HepG2 (cell line): ENCODE measurements at regions not wholly inside any gene's neighbourhood (a gene's known extent, or its start where the extent isn't known, plus 50 kb on each side); places are given as distances from the start of the nearest gene placed in this dataset.

Experiments
- ATAC-seq: fragments of 200-7000 bp; cut with Tn5 transposase; 3 replicates; pipeline ENCODE4 v1.9.1; 2020; ENCODE audit warnings: mild to moderate bottlenecking, moderate library complexity
- BruUV-seq: library from RNA; stranded (reverse); fragments of 400-500 nt; replicated peaks from 2 replicates; lab custom pipeline; 2021; lab: Mats Ljungman, UMichigan
- CTCF ChIA-PET: fragments of 300-600 bp; formaldehyde crosslinking; extraction: SDS; loops from one replicate; lab custom pipeline; 2021; ENCODE audit warnings: low total read pairs, inconsistent platforms, low intra/inter-chr PET ratio; lab: Yijun Ruan, JAX
- POLR2A ChIA-PET: fragments of 350-600 bp; sonication (Branson Sonifier 250); formaldehyde crosslinking; loops from one replicate; lab custom pipeline; 2020; ENCODE audit warnings: antibody characterized with exemption, inconsistent platforms; lab: Yijun Ruan, JAX
- DNase-seq: peaks from one replicate; pipeline ENCODE4 v3.0.0-alpha.2; 2015; ENCODE audit warnings: low spot score
- FAIRE-seq: peaks from 3 replicates; lab custom pipeline; 2011; peaks lifted over from hg19 to GRCh38; lab: Jason Lieb, UNC
- H2AFZ ChIP-seq: one replicate; pipeline ENCODE4 v1.6.1; 2011; ENCODE audit warnings: low read length, inconsistent platforms
- H3K27ac ChIP-seq: fragments of 300-600 bp; 3 replicates; pipeline ENCODE4 v1.8.0; 2011; ENCODE audit warnings: mixed run types, mild to moderate bottlenecking, mixed read lengths, low read length, inconsistent platforms; ENCODE audit not compliant: insufficient read depth; ENCODE audit errors: extremely low read length
- H3K27me3 ChIP-seq, 2 experiments: fragments of 200-600 bp in 1 of 2; 2 replicates in 1 of 2; 3 replicates in 1 of 2; pipeline versions ENCODE4 v1.6.0 to v1.8.0; 2011; ENCODE audit warnings: low read length in 2 of 2, mild to moderate bottlenecking in 2 of 2, moderate library complexity in 2 of 2, inconsistent platforms in 1 of 2; ENCODE audit not compliant: insufficient read depth in 2 of 2, control insufficient read depth in 1 of 2
- H3K36me3 ChIP-seq, 2 experiments: fragments of 200-600 bp in 1 of 2; replicated peaks in 1 of 2; 2 replicates in 1 of 2; 3 replicates in 1 of 2; pipeline versions ENCODE4 v1.5.1 to v1.8.0; 2011; ENCODE audit warnings: low read length in 2 of 2, inconsistent platforms in 1 of 2; ENCODE audit not compliant: insufficient read depth in 2 of 2, control insufficient read depth in 1 of 2
- H3K4me1 ChIP-seq: 2 replicates; pipeline ENCODE4 v1.5.1; 2012; ENCODE audit warnings: low read length, inconsistent platforms; ENCODE audit not compliant: insufficient read depth
- H3K4me2 ChIP-seq: 2 replicates; pipeline ENCODE4 v1.6.0; 2011; ENCODE audit warnings: low read depth, low read length, inconsistent platforms
- H3K4me3 ChIP-seq, 3 experiments: fragments of 200-600 bp in 1 of 3; sonication (generic), shearing (Covaris generic) in 1 of 3; replicated peaks in 1 of 3; 2 replicates each; pipeline ENCODE4 v1.5.1; 2011 to 2016; ENCODE audit warnings: low read length in 3 of 3, inconsistent platforms in 2 of 3, low read depth in 2 of 3, mild to moderate bottlenecking in 2 of 3, control low read depth in 1 of 3, mixed read lengths in 1 of 3; ENCODE audit not compliant: insufficient read depth in 1 of 3
- H3K79me2 ChIP-seq: one replicate; pipeline ENCODE4 v1.6.1; 2011; ENCODE audit warnings: low read length, inconsistent platforms; ENCODE audit not compliant: insufficient read depth
- H3K9ac ChIP-seq: 2 replicates; pipeline ENCODE4 v1.6.0; 2011; ENCODE audit warnings: mild to moderate bottlenecking, low read depth, low read length, inconsistent platforms; ENCODE audit not compliant: insufficient read depth
- H3K9me3 ChIP-seq: 2 replicates; pipeline ENCODE4 v1.5.1; 2012; ENCODE audit warnings: mild to moderate bottlenecking, low read length
- H4K20me1 ChIP-seq: 2 replicates; pipeline ENCODE4 v1.6.0; 2011; ENCODE audit warnings: inconsistent platforms, mild to moderate bottlenecking, low read length, moderate library complexity; ENCODE audit not compliant: insufficient read depth
- CREB1 ChIP-seq, 2 experiments: fragments of 450-650 bp in 1 of 2; IDR thresholded peaks; 2 replicates each; pipeline ENCODE4 v1.6.1; 2016 to 2017; ENCODE audit warnings: control low read depth in 1 of 2, mild to moderate bottlenecking in 1 of 2, missing compliant biosample characterization in 1 of 2, missing genetic modification characterization in 1 of 2
- KIAA2018 ChIP-seq: sonication (generic); formaldehyde crosslinking; IDR thresholded peaks from 2 replicates; pipeline ENCODE4 v1.5.0; 2020; ENCODE audit warnings: mild to moderate bottlenecking, missing genetic modification reagents, borderline replicate concordance
- NFE2 ChIP-seq: sonication (generic); formaldehyde crosslinking; IDR thresholded peaks from 2 replicates; pipeline ENCODE4 v1.4.0; 2020; ENCODE audit warnings: missing genetic modification reagents
- YEATS4 ChIP-seq: sonication (generic); formaldehyde crosslinking; IDR thresholded peaks from 2 replicates; pipeline ENCODE4 v1.4.0; 2020; ENCODE audit warnings: missing genetic modification reagents, borderline replicate concordance
- ZNF7 ChIP-seq: IDR thresholded peaks from 2 replicates; pipeline ENCODE4 v1.6.1; 2016; ENCODE audit warnings: missing biosample characterization, missing genetic modification reagents
- ZNF776 ChIP-seq: sonication (generic); formaldehyde crosslinking; IDR thresholded peaks from 2 replicates; pipeline ENCODE4 v1.4.0; 2020; ENCODE audit warnings: mild to moderate bottlenecking, missing genetic modification reagents
- ZNF792 ChIP-seq: IDR thresholded peaks from 2 replicates; pipeline ENCODE4 v1.6.1; 2016
- WGBS: methylation state at CpG from one replicate; pipeline ENCODE4 v1.1.6; 2017; ENCODE audit warnings: low lambda C conversion rate; 5-methylcytosine and 5-hydroxymethylcytosine counted together
- in situ Hi-C: cut with HindIII; loops from 2 replicates; pipeline ENCODE4 v1.10.0; 2017; ENCODE audit warnings: low pct_unique_long_range_greater_than_20kb; ENCODE audit not compliant: extremely low pct_ligation_motif_present
- intact Hi-C: fragments of 100-400 bp; cut with micrococcal nuclease; formaldehyde crosslinking; loops from one replicate; pipeline ENCODE4 v1.10.0; 2022; ENCODE audit not compliant: unreplicated experiment
- TF ChIP-seq, protein P1 (sequence below): sonication (generic); formaldehyde crosslinking; IDR thresholded peaks from 2 replicates; pipeline ENCODE4 v1.4.0; 2020; ENCODE audit warnings: missing genetic modification reagents, mild to moderate bottlenecking, borderline replicate concordance

- Histone ChIP-seq H3K4me3 (no peak overlapping the region), H3K9me3 (no peaks in the 10 kb centered on the region), H3K4me2 (no peak overlapping the region)
- no peak for DNase-seq
- POLR2A ChIA-PET, result no interaction called here
- 0 out of 2 replicates have a peak, but pooled peaks have one; percentile 6 for TF ChIP-seq CREB1 (IDR thresholded peaks at IDR 0.05)
- TF ChIP-seq CREB1 (CRISPR knock-in tag; IDR thresholded peaks at IDR 0.05), result no peak
- TF ChIP-seq, protein P1, sequence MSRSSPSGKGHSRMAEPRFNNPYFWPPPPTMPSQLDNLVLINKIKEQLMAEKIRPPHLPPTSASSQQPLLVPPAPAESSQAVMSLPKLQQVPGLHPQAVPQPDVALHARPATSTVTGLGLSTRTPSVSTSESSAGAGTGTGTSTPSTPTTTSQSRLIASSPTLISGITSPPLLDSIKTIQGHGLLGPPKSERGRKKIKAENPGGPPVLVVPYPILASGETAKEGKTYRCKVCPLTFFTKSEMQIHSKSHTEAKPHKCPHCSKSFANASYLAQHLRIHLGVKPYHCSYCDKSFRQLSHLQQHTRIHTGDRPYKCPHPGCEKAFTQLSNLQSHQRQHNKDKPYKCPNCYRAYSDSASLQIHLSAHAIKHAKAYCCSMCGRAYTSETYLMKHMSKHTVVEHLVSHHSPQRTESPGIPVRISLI (CRISPR knock-in tag), result no peak
- TF ChIP-seq, all 625 proteins: peak for 1
- BruUV-seq, result no TSS peak
- WGBS, result 0% methylated on average over 1 of the region's 1 CpG
- no peak for ATAC-seq
- no peak overlapping the region for H2AFZ ChIP-seq
- no peaks in the 10 kb centered on the region for H4K20me1 ChIP-seq
- no peaks in the 10 kb centered on the region for H3K4me1 ChIP-seq
- H3K79me2 ChIP-seq, result no peaks in the 10 kb centered on the region
- FAIRE-seq, result no peak
- intact Hi-C loops (no loop called here), in situ Hi-C loops (no loop called here)
- no peaks in the 10 kb centered on the region for H3K27me3 ChIP-seq
- no peak overlapping the region for H3K9ac ChIP-seq
- H3K36me3 ChIP-seq, result no peaks in the 10 kb centered on the region
- CTCF ChIA-PET, result no interaction called here
- H3K27ac ChIP-seq, result no peak overlapping the region
Measured at GRCh38 chr4:146123231-146123630, 52.3 kb upstream of the LSM6 start.

- no TSS peak for BruUV-seq
- Histone ChIP-seq H3K79me2 (no peaks in the 10 kb centered on the region), H4K20me1 (no peaks in the 10 kb centered on the region), H3K36me3 (no peaks in the 10 kb centered on the region), H3K27ac (no peak overlapping the region), H3K4me2 (no peak overlapping the region), H3K27me3 (no peaks in the 10 kb centered on the region), H3K9ac (no peak overlapping the region), H3K9me3 (no peaks in the 10 kb centered on the region), H3K4me3 (no peak overlapping the region), H3K4me1 (no peaks in the 10 kb centered on the region), H2AFZ (no peak overlapping the region)
- DNase-seq, result no peak
- CTCF ChIA-PET, result no interaction called here
- no peak for FAIRE-seq
- no peak for ATAC-seq
- POLR2A ChIA-PET, result no interaction called here
- in situ Hi-C loops, result no loop called here
- intact Hi-C loops, result no loop called here
- no peak for TF ChIP-seq YEATS4 (CRISPR knock-in tag)
- TF ChIP-seq ZNF7 (CRISPR knock-in tag), result no peak
- no peak for TF ChIP-seq ZNF792 (CRISPR knock-in tag)
- TF ChIP-seq NFE2, result no peak
- no peak for TF ChIP-seq KIAA2018
- no peak for TF ChIP-seq ZNF776 (CRISPR knock-in tag)
- 0% methylated on average over 6 of the region's 6 CpGs for WGBS
Measured at GRCh38 chr4:146122398-146122797, 53.1 kb upstream of the LSM6 start.
